HFF-Myc (cell line): ENCODE measurements at regions not wholly inside any gene's neighbourhood (a gene's known extent, or its start where the extent isn't known, plus 50 kb on each side); places are given as distances from the start of the nearest gene placed in this dataset.

Experiments used
- DNase-seq: peaks from one replicate; pipeline ENCODE4 v3.0.0-alpha.2; 2011; ENCODE audit warnings: low read depth; ENCODE audit errors: extremely low read depth
- H3K4me3 ChIP-seq: replicated peaks from 2 replicates; pipeline ENCODE4 v1.5.1; 2011; ENCODE audit warnings: low read depth, mild to moderate bottlenecking, control low read depth, low read length
- CTCF ChIP-seq: IDR thresholded peaks from 2 replicates; pipeline ENCODE4 v1.5.1; 2012; ENCODE audit warnings: mild to moderate bottlenecking, low read depth, low read length, control low read depth; ENCODE audit errors: missing control alignments

GRCh38 chr10:91012502-91012901 lies 91.6 kb upstream of the ANKRD1 start:
- H3K4me3 ChIP-seq, result no peak overlapping the region
- DNase-seq, result no peak
- TF ChIP-seq CTCF, result no peak

- no peak for DNase-seq
- no peak overlapping the region for H3K4me3 ChIP-seq
- no peak for TF ChIP-seq CTCF
Measured at GRCh38 chr10:91013985-91014384, 93.1 kb upstream of the ANKRD1 start.

GRCh38 chr10:91017198-91017597 lies 96.3 kb upstream of the ANKRD1 start:
- no peak for TF ChIP-seq CTCF
- no peak for DNase-seq
- H3K4me3 ChIP-seq, result no peak overlapping the region

- no peak for DNase-seq
- TF ChIP-seq CTCF, result no peak
- H3K4me3 ChIP-seq, result no peak overlapping the region
Measured at GRCh38 chr10:91021901-91022300, 101.0 kb upstream of the ANKRD1 start.

- no peak for TF ChIP-seq CTCF
- no peak overlapping the region for H3K4me3 ChIP-seq
- no peak for DNase-seq
Measured at GRCh38 chr10:91022390-91022789, 101.5 kb upstream of the ANKRD1 start.

GRCh38 chr10:91022924-91023699 lies 102.2 kb upstream of the ANKRD1 start:
- TF ChIP-seq CTCF, result no peak
- H3K4me3 ChIP-seq, result no peak overlapping the region
- DNase-seq, result no peak
